GM21381 (cell line): ENCODE measurements at regions not wholly inside any gene's neighbourhood (a gene's known extent, or its start where the extent isn't known, plus 50 kb on each side); places are given as distances from the start of the nearest gene placed in this dataset.

ENCODE experiments used
- ATAC-seq: cut with Tn5 transposase; IDR thresholded peaks from one replicate; pipeline ENCODE4 v1.9.1; 2021; ENCODE audit warnings: mild to moderate bottlenecking, moderate library complexity; ENCODE audit not compliant: unreplicated experiment

DNA sequence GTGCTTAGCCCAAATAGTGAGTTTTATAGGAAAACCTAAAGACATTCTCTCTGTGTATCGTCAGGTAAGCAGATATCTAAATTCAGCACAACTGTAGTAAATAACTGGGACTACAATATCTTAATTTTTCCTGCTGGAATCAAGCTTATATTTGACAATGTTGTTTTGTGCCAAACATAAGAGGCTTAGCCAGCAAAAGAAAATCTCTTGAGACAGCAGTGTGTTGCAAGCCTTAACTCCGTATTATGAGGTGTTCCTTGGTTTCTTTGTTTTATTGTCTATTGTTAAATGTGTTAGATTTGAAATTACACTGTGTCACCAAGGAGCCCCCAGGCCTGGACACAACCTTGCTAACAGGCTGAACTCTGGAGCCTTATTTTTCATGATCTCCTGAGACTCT is 1570.6 kb upstream of the GOT2 start:
- no peak for ATAC-seq

DNA sequence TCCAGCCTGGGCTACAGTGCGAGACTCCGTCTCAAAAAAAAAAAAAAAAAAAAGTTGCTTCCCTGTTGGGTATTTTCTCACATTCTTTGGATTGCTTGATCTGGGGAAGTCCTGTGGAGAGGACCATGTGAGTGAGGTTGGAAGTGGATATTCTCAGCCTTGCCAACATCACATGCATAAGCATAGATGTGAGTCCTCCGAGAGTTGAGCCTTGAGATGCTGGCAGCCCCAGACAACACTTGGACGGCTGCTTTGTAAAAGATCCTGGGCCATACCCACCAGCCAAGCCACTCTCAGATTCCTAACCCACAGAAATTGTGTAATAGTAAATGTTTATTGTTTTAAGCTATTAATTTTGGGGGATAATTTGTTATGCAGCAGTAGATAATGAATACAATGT is 1570.0 kb upstream of the GOT2 start:
- ATAC-seq = no peak

DNA sequence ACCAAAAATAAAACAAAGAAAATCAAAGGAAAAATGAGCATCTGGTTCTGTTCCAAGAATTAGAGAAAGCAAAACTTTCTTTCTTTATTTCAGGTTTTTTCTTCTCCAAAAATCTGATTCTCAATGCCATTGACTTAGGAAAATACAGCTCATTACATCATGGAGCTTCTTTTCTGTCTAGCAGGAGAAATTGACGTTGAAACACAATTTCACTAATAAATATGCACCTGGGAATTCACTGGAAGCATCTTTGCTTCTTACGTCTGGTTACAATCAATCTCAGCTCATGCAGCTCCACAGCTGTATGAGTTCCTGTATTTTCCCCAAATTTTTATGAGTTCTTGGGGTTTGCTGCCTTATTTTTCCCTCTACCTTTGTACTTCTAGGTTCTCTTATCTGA is 1568.6 kb upstream of the GOT2 start:
- ATAC-seq = no peak

DNA sequence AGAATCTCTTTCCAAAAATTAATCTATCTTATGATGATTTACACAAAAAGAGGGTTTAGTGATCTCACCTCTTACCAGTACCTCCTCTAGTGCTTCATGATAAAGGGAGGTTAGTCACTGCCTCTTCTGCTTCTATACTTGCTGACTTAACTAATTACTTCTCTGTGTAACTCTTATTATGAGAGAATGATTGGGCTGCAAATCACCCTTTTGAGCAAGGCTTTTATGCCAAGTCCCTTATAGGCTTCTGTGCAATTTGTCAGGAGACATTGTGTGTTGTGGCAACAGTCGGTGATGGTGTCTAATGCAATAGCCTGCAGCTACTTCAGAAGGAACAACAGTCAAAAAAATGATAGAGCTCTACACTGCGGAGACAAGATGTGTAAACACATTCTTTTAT is 1568.1 kb upstream of the GOT2 start:
- ATAC-seq = no peak

DNA sequence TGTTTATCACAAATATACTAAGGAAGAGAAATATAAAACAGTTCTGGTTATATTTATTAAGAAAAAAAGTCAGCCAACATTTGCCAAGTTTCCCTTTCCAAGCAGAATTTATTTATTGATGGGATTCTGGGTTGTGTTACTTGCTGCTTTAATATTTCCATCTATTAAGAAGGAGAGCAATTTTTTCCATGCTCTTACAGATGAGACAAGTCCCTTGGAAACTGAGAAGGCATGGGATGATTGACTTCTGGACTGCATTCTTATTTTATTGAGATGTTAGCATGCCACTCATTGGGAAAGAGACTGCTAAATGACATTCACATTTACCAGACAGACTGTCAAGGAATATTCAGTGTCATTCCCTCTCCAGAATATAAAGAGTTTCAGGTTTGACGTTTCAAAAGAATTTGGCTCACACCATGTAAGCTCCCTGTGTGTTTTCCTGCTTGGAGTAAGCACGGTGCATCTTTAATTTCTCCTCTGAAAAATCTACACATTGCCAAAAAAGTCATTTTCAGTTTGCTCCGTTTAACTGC is 1565.2 kb upstream of the GOT2 start:
- ATAC-seq = no peak

DNA sequence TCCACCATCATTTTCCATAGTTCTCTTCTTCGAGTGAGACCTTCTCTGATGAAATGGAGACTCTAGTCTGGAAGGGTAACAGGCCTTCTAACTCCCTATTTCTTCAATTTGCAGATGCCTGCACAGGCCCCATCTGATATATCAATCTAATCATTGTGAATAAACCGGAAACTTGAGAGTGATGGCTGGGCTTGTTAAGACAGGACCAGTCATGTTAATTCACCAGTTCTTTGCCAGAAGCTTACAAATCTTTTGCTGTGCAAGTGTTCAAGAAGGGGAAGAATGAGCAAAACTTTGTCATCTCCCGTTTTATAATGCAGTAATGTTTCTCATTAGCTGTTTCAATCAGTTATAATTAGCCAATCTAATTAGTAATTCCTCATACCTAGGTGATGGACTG is 1561.3 kb upstream of the GOT2 start:
- ATAC-seq = no peak

DNA sequence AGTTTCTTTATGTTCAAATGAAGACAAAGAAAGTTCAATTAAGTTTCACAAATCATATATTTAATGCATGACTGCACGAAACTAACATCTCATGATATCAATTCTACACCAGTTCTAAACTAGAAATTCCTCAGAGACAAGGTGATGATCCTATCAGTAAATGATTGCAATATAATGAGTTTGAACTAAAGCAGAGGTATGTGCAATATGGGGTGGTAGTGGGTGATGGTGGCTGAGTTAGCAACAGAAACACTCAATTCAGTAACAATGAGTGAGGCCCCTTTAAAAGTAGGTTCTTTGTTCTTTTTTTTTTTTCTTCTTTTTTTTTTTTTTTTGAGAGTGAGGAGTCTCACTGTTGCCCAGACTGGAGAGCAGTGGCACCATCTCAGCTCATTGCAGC is 1551.7 kb upstream of the GOT2 start:
- ATAC-seq = no peak

DNA sequence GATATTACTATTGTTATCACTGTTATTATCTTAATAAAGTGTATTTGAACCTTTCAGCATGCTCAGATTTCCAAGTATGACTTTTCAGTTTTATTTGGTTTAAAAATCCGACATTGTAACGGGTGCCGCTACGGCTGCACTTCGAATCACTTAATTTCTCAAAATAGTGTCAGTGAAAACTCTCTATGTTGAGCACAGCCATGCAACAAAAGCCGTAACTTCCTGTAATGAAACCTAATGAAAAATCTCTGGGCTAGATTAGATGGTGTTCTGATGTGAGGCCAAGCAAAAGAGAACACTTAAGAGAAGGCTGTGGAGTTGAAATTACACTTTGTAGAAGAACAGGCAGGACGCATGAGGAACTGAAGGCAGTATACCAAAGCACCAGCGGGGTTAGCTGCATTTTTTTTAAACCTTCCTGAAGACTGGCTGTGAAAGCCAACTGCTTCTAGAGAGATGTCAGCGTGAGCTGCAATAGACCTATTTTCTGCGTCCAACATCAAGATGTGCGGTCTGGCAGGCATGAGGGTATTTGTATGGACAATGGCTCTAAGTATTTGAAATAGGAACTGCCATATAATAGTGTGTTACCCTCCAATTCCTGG is 1545.0 kb upstream of the GOT2 start:
- ATAC-seq = no peak

DNA sequence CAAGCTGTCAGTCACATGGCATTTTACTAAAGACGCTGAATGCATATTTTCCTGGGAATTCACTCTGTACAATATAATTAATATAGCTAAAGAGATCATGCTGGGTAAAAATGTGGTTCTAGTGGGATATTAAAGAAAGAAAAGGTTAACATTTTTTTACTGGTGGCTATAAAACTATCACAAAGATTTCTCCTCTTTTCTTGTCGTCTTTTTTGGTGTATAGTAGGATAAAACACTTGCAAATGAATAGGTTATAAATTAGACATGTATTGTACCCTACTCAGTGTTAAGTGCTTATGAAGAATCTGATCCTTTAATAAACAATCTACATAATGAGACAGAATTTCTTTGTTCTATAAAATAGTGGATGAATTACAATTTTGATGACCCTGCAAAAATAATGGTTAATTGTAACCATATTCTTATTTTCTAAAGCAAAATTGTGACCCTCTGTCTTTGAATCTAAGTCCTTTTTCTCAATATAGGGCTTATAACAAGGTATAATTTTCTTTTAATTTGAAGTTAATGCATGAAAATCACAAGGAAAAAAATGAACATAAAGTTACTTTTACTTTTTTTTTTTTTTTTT is 1540.4 kb upstream of the GOT2 start:
- ATAC-seq = no peak

DNA sequence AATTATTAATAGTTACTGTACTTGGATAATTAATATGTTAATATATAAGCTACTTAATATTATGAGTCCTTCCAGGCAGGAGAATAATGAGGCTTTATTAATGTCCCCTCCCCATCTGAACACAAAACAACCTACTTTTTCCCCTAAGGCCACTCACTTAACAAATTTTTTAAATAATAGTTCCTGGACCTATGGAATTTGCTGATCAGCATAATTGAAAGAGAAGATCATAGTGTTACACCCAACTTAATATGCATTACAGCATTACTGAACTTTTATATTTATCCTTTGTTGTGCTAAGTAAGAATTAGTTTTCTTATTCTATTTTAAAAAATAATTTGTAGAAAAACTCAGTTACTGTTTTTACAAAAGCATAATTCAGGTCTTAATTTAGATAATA is 1537.7 kb upstream of the GOT2 start:
- ATAC-seq = no peak

DNA sequence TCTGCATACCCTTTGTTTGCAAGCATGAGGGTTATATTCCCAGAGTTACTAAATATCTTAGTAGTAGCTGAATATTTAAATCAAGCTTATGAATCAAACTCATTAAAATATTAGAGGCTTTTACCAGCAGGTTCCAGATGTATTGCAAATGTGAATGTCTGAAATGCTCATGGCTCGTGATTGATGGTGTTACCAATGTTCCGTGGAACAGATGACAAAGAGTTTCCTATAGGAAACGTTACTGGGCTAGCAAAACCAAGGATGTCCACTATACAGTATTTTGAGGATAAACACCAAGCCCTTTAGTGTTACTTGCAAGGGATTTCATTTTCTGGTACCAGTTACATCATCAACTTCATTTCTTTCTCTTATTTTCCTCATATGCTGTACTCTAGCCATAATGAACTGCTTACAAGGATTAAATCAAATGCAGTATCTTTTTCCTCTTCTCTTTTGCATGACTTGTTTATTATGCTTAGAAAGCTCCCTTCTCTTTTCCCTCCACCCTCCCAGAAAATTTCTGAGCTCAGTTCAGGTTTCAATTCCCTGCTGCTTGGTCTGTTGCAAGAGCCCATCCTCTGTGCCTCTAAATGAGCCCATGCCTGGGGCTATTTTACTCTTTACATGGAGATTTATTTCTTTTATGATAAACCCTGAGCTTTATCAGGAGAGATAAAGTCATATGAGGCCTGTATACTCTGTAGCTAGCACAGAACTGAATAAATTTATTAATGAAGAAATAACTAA is 1537.1 kb upstream of the GOT2 start:
- ATAC-seq = no peak

DNA sequence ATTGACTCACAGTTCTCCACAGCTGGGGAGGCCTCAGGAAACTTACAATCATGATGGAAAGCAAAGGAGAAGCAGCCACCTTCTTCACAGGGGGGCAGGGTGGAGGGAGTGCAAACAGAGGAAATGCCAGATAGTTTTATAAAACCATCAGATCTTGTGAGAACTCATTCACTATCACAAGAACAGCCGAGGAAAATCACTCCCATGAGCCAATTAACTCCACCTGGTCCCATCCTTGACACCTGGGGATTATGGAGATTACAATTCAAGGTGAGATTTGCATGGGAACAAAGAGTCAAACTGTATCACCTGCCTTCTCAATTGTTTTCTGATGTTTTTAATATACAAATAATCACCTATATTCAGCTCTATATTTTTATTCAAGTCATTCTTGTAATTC is 1527.3 kb upstream of the GOT2 start:
- no peak for ATAC-seq

DNA sequence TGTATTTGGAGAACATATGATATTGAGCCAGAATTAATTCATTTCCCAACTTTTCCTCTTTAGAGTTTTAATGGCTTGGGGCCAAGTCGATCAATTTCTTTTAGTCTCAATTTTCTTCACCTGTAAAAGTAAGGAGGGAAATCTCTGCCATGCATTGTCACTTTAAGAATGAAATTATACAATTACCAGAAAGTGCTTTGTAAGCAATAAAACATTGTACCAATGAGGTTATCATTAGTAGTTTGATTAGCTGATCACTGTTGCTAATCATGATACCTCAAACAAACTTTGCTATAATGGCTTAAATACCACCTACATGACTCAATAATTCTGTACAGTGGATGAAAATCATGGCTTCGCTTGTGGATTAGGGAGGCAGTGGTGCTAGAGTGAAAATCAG is 1525.8 kb upstream of the GOT2 start:
- ATAC-seq = no peak

DNA sequence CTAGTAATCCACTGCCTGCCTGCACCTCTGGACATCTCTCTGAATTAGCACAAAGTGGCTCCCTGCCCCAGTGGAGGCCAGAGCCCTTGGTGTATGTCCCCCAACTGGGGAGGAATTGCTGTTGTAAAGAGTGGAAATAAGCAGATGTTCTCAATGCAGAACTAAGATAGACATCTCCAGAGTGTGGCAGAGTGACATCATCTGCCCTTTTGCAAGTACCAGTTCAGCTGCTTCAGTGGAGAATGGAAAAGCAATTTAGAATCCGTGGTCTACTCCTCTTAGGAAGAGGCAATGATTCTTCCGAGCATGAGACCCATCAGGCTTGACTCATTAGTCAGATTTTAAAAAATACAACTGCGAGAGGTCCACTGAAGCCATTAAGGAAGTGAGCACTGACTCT is 1512.0 kb upstream of the GOT2 start:
- no peak for ATAC-seq

DNA sequence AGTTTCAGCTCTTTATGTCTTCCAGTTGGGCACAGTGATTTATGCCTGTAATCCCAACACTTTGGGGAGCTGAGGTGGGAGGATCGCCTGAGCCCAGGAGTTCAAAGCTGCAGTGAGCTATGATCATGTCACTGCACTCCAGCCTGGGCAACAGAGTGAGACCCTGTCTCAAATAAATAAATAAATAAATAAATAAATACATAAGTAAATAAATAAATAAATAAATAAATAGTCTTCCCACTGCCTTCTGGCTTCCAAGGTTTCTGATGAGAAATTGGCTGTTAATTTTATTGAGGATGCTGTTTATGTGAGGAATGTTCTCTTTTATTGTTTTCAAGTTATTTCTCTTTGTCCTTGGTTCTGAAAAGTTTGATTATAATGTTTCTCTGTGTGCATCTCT is 1507.6 kb upstream of the GOT2 start:
- no peak for ATAC-seq

DNA sequence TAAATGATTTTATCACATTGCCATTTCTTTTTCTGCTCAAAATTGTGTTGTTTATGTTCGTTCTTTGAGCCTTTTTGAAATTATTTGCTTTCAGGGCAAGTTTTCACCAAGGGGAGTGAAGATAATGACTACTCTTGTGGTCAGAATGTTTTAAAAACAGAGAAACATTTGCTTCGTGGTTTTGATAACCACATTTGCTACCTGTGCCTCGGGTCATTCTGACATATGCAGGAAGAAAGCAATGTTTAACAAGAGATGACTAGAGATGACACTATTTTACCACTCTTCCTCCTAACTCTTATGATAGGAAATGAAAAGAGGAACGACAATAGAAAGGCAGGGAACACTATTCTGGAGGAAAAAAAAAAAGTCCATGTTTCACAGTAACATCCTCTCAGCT is 1496.5 kb upstream of the GOT2 start:
- ATAC-seq = no peak

DNA sequence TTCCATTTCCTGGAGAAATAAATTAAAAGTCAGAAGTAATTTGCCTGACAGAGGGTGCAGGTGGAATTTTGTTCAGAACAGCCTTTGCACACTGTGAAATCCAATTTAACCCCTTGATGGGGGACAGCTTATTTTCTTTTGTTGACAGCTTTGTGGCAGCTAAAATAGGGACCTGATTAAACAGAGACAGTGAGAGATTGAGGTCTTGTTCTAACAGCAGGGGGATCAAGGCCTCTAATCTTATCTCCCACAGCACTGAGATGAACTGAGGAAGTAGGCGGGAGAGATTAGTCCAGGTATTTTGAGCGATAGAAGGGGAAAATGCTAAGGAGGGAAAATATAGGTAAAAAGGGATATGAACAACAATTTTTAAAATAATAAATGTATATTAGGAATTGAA is 1491.4 kb upstream of the GOT2 start:
- no peak for ATAC-seq

DNA sequence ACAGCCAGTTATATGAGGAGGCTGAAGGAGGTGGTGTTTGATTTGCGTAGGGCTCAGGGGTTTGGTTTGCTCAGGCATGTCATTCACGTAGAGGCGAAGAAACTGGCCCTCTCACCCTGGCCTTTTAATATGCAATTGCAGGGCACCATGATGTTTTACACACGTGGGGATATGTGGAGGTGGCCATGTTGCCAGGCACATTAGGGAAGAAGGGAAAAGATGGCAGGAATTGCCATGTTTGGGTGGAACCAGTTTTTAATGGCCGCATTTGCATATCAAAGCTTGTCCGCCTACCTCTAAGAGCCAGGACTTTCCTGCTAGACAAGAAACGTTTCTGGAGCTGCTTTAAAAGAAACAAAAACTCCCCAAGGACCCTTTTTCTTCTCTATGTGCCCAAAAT is 1483.7 kb upstream of the GOT2 start:
- no peak for ATAC-seq

DNA sequence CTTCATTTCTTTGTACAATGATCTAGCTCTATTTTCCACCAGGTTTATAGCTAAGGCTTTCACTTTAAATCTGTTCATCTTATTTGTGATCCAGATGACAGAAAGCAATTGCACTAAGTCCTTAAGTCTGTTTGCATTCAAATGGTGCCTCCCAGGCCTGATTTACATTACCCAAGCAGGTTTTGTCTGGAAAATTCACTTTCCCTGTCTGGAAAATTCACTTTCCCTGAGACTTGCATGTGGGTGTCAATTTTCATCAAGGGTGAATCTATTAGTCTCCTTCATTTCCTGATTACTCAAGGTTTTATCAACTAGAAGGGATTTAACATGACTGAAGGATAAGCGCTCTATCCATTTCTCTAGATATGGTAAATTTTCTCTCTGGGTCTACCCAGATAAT is 1480.2 kb upstream of the GOT2 start:
- ATAC-seq = no peak

DNA sequence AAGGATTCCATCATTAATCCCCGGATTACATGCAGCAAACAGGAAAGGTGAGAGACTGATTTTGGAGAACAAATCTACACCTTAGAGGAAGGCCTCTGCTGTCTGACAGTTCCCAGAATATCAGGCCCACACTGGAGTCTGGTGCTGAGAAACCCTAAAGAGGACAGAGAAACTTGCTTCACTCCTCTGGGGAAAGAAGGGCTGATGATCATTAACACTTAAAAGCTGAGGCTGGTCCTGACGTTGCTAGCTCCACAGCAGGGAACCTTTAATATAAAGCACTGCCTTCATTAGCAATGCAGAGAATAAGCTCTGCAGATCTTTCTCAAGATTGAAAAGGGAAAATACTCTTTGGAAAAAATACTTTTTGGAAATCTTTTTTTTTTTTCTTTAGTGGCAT is 1472.4 kb upstream of the GOT2 start:
- no peak for ATAC-seq

DNA sequence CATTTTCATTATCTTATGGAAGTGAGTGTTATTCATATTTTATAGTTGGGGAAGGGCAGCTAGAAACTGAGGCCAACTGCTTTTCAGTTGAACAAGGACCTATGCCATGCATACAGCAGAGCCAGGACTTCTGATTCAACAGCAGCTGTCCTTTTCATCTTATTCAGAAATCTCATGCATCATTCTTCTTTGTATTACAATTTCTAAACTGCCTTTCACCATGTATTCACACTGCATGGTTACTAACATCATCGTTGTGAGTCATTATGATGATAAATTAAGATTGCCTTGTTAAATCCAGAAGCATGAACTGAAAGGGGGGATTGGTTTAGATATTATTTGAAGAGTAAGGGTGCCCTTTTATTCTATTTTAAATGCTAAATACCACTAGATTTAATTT is 1470.1 kb upstream of the GOT2 start:
- no peak for ATAC-seq

DNA sequence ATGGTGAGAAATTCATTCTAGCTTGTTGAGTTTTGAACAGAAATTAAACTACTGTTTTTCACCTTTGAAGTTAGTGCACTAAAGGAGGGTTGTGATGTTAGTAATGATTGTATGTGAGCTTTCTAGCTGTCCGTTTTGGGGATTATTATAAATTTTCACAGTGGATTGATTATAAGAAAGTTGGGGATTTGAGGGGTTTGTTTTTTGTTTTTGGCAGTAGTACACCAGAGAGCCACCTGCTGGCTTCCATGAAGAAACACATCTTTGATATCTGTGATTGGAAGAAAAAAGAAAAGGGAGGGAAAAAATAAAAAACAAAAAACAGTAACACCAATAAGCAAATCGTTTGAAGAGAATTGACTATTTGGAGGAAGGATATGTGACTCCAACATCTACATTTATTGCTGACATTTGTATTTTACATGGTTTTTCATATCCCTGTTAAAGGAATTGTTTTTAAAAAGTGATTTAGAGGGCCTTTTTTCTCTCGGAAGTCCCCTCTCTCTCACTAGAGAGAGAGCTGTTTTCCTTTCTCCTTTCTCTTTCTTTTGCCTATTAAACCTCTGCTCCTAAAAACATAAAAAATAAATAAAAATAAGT is 1469.5 kb upstream of the GOT2 start:
- no peak for ATAC-seq
